WERI-Rb-1 (cell line): ENCODE measurements at regions not wholly inside any gene's neighbourhood (a gene's known extent, or its start where the extent isn't known, plus 50 kb on each side); places are given as distances from the start of the nearest gene placed in this dataset.

Source experiments
- DNase-seq: peaks from one replicate; pipeline ENCODE4 v3.0.0-alpha.2; 2020
- H3K27ac ChIP-seq: fragments of 250-450 bp; sonication (Bioruptor Pico); 2 replicates; pipeline ENCODE4 v1.5.1; 2020; ENCODE audit warnings: mild to moderate bottlenecking, moderate library complexity
- H3K27me3 ChIP-seq: fragments of 250-450 bp; sonication (Bioruptor Pico); 2 replicates; pipeline ENCODE4 v1.5.1; 2021; ENCODE audit warnings: mild to moderate bottlenecking, low read depth, moderate library complexity; ENCODE audit not compliant: insufficient read depth, severe bottlenecking
- H3K36me3 ChIP-seq: fragments of 250-450 bp; sonication (Bioruptor Pico); 2 replicates; pipeline ENCODE4 v1.5.1; 2020; ENCODE audit warnings: mild to moderate bottlenecking, moderate library complexity
- H3K4me3 ChIP-seq: 2 replicates; pipeline ENCODE4 v1.5.1; 2011; ENCODE audit warnings: low read depth, mild to moderate bottlenecking, control low read depth, low read length
- H3K9me3 ChIP-seq: fragments of 250-450 bp; sonication (Bioruptor Pico); 2 replicates; pipeline ENCODE4 v1.5.1; 2021; ENCODE audit warnings: mild to moderate bottlenecking, moderate library complexity; ENCODE audit not compliant: severe bottlenecking
- TF ChIP-seq, protein P1 (sequence below): IDR thresholded peaks from 2 replicates; pipeline ENCODE4 v1.5.1; 2011; ENCODE audit warnings: low read depth, mild to moderate bottlenecking, control low read depth, inconsistent platforms, low read length

DNA sequence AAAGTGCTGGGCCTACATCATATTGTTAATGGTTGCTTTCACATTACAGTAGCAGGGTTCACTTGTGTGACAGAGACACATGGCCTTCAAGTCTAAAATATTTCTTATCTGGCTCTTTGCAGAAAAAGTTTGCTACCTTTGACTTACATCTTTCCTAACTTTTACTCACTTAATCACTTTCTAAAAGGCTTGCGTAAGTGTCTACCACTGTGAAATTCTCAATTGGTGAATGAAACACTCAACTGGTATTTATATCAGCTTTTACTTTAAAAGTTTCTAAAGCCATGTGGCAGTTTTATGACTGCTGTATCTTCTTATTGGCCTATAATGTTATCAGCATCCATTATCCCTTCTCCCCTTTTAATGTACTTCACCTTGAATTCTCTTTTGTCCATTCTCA, 554.5 kb downstream of the ZIC1 start:
- DNase-seq: no peak
- Histone ChIP-seq H3K27ac (no peak overlapping the region), H3K36me3 (no peaks in the 10 kb centered on the region), H3K27me3 (no peaks in the 10 kb centered on the region), H3K4me3 (no peak overlapping the region), H3K9me3 (no peaks in the 10 kb centered on the region)
- TF ChIP-seq, protein P1, sequence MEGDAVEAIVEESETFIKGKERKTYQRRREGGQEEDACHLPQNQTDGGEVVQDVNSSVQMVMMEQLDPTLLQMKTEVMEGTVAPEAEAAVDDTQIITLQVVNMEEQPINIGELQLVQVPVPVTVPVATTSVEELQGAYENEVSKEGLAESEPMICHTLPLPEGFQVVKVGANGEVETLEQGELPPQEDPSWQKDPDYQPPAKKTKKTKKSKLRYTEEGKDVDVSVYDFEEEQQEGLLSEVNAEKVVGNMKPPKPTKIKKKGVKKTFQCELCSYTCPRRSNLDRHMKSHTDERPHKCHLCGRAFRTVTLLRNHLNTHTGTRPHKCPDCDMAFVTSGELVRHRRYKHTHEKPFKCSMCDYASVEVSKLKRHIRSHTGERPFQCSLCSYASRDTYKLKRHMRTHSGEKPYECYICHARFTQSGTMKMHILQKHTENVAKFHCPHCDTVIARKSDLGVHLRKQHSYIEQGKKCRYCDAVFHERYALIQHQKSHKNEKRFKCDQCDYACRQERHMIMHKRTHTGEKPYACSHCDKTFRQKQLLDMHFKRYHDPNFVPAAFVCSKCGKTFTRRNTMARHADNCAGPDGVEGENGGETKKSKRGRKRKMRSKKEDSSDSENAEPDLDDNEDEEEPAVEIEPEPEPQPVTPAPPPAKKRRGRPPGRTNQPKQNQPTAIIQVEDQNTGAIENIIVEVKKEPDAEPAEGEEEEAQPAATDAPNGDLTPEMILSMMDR: no peak

DNA sequence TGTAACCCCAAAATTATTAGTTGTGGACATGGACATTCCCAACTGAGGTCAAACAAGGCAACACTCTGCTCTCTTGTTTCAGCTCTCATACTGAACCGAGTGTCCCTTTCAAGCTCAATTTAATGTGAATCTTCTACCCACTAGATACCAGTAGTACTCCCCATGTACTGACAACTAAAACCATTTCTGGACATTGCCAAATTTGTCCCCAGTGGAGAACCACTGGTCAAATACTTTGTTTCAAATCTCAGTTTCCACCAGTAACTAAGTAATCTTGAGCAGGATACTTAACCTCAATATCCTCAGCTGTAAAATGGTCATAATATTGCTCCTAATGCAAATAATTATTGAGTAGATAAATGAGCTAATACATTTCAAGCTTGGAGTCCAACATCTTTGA, 566.0 kb downstream of the ZIC1 start:
- Histone ChIP-seq H3K9me3 (no peaks in the 10 kb centered on the region), H3K4me3 (no peak overlapping the region), H3K27me3 (no peaks in the 10 kb centered on the region), H3K36me3 (no peaks in the 10 kb centered on the region), H3K27ac (no peak overlapping the region)
- DNase-seq: no peak
- TF ChIP-seq, protein P1: no peak

DNA sequence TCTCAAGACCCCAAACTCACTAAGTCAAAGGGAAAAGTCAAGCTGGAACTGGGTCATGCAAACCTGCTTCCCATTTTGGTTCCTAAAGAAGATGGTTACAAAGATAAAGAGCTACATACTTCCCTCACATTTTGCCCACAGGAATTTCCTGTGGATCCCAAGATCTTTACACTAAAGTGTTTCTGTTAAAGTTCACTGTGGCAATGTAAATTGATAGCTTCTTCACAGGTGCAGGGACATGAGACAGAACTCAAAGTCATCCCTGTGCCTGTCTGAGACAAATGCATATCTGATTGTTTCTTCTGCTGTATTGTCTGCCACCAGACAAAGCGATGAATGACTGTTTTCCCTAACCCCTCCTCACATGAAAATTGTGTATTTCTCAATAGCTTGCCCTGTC, 567.8 kb downstream of the ZIC1 start:
- Histone ChIP-seq H3K9me3 (no peaks in the 10 kb centered on the region), H3K27me3 (no peaks in the 10 kb centered on the region), H3K27ac (no peak overlapping the region), H3K4me3 (no peak overlapping the region), H3K36me3 (no peaks in the 10 kb centered on the region)
- no peak for DNase-seq
- TF ChIP-seq, protein P1: no peak

DNA sequence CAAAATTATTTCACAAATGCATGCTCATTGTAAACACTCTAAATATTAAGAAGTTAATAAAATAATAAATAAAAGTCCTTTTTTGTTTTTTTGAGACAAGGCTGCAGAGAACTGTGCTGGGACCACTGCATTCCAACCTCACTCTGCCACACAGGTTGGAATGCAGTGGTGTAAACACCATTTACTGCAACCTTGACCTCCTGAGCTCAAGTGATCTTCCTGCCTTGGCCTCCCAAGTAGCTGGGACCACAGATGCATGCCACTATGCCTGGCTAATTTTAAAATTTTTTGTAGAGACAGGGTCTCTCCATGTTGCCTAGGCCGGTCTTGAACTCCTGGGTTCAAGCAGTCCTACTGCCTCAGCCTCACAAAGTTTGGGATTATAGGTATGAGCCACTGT, 578.4 kb downstream of the ZIC1 start:
- Histone ChIP-seq H3K27me3 (no peaks in the 10 kb centered on the region), H3K36me3 (no peaks in the 10 kb centered on the region), H3K9me3 (no peaks in the 10 kb centered on the region), H3K27ac (no peak overlapping the region), H3K4me3 (no peak overlapping the region)
- TF ChIP-seq, protein P1: no peak
- no peak for DNase-seq

DNA sequence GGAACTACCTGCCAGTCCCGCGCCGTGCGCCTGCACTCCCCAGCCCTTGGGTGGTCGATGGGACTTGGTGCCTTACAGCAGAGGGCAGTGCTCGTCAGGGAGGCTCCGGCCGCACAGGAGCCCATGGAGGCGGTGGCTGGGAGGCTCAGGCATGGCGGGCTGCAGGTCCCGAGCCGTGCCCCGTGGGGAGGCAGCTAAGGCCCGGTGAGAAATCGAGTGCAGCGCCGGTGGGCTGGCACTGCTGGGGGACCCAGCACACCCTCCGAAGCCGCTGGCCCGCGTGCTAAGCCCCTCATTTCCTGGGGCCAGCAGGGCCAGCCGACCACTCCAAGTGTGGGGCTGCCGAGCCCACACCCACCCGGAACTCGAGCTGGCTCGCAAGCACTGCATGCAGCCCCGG, 580.2 kb downstream of the ZIC1 start:
- Histone ChIP-seq H3K27ac (no peak overlapping the region), H3K36me3 (no peaks in the 10 kb centered on the region), H3K27me3 (no peaks in the 10 kb centered on the region), H3K4me3 (no peak overlapping the region), H3K9me3 (no peaks in the 10 kb centered on the region)
- TF ChIP-seq, protein P1: no peak
- DNase-seq: no peak

DNA sequence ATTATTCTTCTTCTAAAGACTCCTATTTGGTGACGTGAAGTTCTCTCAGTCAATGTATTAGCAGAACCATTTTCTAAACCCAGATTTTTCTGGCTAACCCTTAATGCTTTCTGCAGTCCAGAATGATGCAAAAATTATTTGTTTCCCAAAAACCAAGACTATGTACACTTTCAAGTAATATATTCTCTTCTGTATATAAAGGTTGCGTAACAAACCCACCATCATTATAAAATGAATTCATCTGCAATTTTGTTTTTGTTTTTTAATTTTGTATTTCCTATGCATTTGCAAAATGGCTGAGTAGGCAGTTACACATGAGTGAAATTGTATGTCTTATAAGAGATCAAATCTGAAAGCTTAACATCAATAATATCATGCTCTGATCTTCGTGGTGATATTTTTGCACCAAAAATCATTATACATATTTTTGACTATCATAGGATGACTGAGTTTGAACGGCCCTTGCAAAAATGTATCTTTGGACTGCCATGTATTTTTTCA, 593.6 kb downstream of the ZIC1 start:
- no peaks in the 10 kb centered on the region for H3K36me3 ChIP-seq
- TF ChIP-seq, protein P1: no peak
- DNase-seq: no peak
- no peak overlapping the region for H3K4me3 ChIP-seq
- no peaks in the 10 kb centered on the region for H3K9me3 ChIP-seq
- no peaks in the 10 kb centered on the region for H3K27me3 ChIP-seq
- H3K27ac ChIP-seq: no peak overlapping the region
